HepG2 (cell line): ENCODE measurements at regions not wholly inside any gene's neighbourhood (a gene's known extent, or its start where the extent isn't known, plus 50 kb on each side); places are given as distances from the start of the nearest gene placed in this dataset.
"Not testable (repeated sequence)": the region's sequence is repeated elsewhere in the genome, so short reads cannot be mapped to it uniquely, and the experiment has no call there.

Experiments
- ATAC-seq: fragments of 200-7000 bp; cut with Tn5 transposase; 3 replicates; pipeline ENCODE4 v1.9.1; 2020; ENCODE audit warnings: mild to moderate bottlenecking, moderate library complexity
- BruUV-seq: library from RNA; stranded (reverse); fragments of 400-500 nt; replicated peaks from 2 replicates; lab custom pipeline; 2021; lab: Mats Ljungman, UMichigan
- CTCF ChIA-PET: fragments of 300-600 bp; formaldehyde crosslinking; extraction: SDS; loops from one replicate; lab custom pipeline; 2021; ENCODE audit warnings: low total read pairs, inconsistent platforms, low intra/inter-chr PET ratio; lab: Yijun Ruan, JAX
- POLR2A ChIA-PET: fragments of 350-600 bp; sonication (Branson Sonifier 250); formaldehyde crosslinking; loops from one replicate; lab custom pipeline; 2020; ENCODE audit warnings: antibody characterized with exemption, inconsistent platforms; lab: Yijun Ruan, JAX
- DNase-seq: peaks from one replicate; pipeline ENCODE4 v3.0.0-alpha.2; 2015; ENCODE audit warnings: low spot score
- FAIRE-seq: peaks from 3 replicates; lab custom pipeline; 2011; peaks lifted over from hg19 to GRCh38; lab: Jason Lieb, UNC
- H2AFZ ChIP-seq: one replicate; pipeline ENCODE4 v1.6.1; 2011; ENCODE audit warnings: low read length, inconsistent platforms
- H3K27ac ChIP-seq: fragments of 300-600 bp; 3 replicates; pipeline ENCODE4 v1.8.0; 2011; ENCODE audit warnings: mixed run types, mild to moderate bottlenecking, mixed read lengths, low read length, inconsistent platforms; ENCODE audit not compliant: insufficient read depth; ENCODE audit errors: extremely low read length
- H3K27me3 ChIP-seq, 2 experiments: fragments of 200-600 bp in 1 of 2; 2 replicates in 1 of 2; 3 replicates in 1 of 2; pipeline versions ENCODE4 v1.6.0 to v1.8.0; 2011; ENCODE audit warnings: low read length in 2 of 2, mild to moderate bottlenecking in 2 of 2, moderate library complexity in 2 of 2, inconsistent platforms in 1 of 2; ENCODE audit not compliant: insufficient read depth in 2 of 2, control insufficient read depth in 1 of 2
- H3K36me3 ChIP-seq, 2 experiments: fragments of 200-600 bp in 1 of 2; replicated peaks in 1 of 2; 2 replicates in 1 of 2; 3 replicates in 1 of 2; pipeline versions ENCODE4 v1.5.1 to v1.8.0; 2011; ENCODE audit warnings: low read length in 2 of 2, inconsistent platforms in 1 of 2; ENCODE audit not compliant: insufficient read depth in 2 of 2, control insufficient read depth in 1 of 2
- H3K4me1 ChIP-seq: 2 replicates; pipeline ENCODE4 v1.5.1; 2012; ENCODE audit warnings: low read length, inconsistent platforms; ENCODE audit not compliant: insufficient read depth
- H3K4me2 ChIP-seq: 2 replicates; pipeline ENCODE4 v1.6.0; 2011; ENCODE audit warnings: low read depth, low read length, inconsistent platforms
- H3K4me3 ChIP-seq, 3 experiments: fragments of 200-600 bp in 1 of 3; sonication (generic), shearing (Covaris generic) in 1 of 3; replicated peaks in 1 of 3; 2 replicates each; pipeline ENCODE4 v1.5.1; 2011 to 2016; ENCODE audit warnings: low read length in 3 of 3, inconsistent platforms in 2 of 3, low read depth in 2 of 3, mild to moderate bottlenecking in 2 of 3, control low read depth in 1 of 3, mixed read lengths in 1 of 3; ENCODE audit not compliant: insufficient read depth in 1 of 3
- H3K79me2 ChIP-seq: one replicate; pipeline ENCODE4 v1.6.1; 2011; ENCODE audit warnings: low read length, inconsistent platforms; ENCODE audit not compliant: insufficient read depth
- H3K9ac ChIP-seq: 2 replicates; pipeline ENCODE4 v1.6.0; 2011; ENCODE audit warnings: mild to moderate bottlenecking, low read depth, low read length, inconsistent platforms; ENCODE audit not compliant: insufficient read depth
- H3K9me3 ChIP-seq: 2 replicates; pipeline ENCODE4 v1.5.1; 2012; ENCODE audit warnings: mild to moderate bottlenecking, low read length
- H4K20me1 ChIP-seq: 2 replicates; pipeline ENCODE4 v1.6.0; 2011; ENCODE audit warnings: inconsistent platforms, mild to moderate bottlenecking, low read length, moderate library complexity; ENCODE audit not compliant: insufficient read depth
- WGBS: methylation state at CpG from one replicate; pipeline ENCODE4 v1.1.6; 2017; ENCODE audit warnings: low lambda C conversion rate; 5-methylcytosine and 5-hydroxymethylcytosine counted together
- in situ Hi-C: cut with HindIII; loops from 2 replicates; pipeline ENCODE4 v1.10.0; 2017; ENCODE audit warnings: low pct_unique_long_range_greater_than_20kb; ENCODE audit not compliant: extremely low pct_ligation_motif_present
- intact Hi-C: fragments of 100-400 bp; cut with micrococcal nuclease; formaldehyde crosslinking; loops from one replicate; pipeline ENCODE4 v1.10.0; 2022; ENCODE audit not compliant: unreplicated experiment

GRCh38 chr9:41652800-41653199 lies 463.7 kb upstream of the ZNG1F start:
- CTCF ChIA-PET, in situ Hi-C loops, BruUV-seq, DNase-seq, H2AFZ ChIP-seq, H3K4me1 ChIP-seq, H3K9ac ChIP-seq, H3K9me3 ChIP-seq, H3K27ac ChIP-seq, H4K20me1 ChIP-seq, ATAC-seq, H3K4me3 ChIP-seq, H3K27me3 ChIP-seq, intact Hi-C loops, FAIRE-seq, H3K36me3 ChIP-seq, H3K4me2 ChIP-seq, H3K79me2 ChIP-seq, POLR2A ChIA-PET: not testable (repeated sequence)
- WGBS, result 88% methylated on average over 17 of the region's 17 CpGs

- CTCF ChIA-PET, result not testable (repeated sequence)
Observed at GRCh38 chr9:41652100-41652713, 463.1 kb upstream of the ZNG1F start.

GRCh38 chr9:41650086-41650485 lies 461.0 kb upstream of the ZNG1F start:
- H3K36me3 ChIP-seq, H3K9me3 ChIP-seq, BruUV-seq, H4K20me1 ChIP-seq, intact Hi-C loops, H3K4me3 ChIP-seq, H3K4me1 ChIP-seq, CTCF ChIA-PET, H3K9ac ChIP-seq, H3K79me2 ChIP-seq, ATAC-seq, in situ Hi-C loops, H2AFZ ChIP-seq, H3K4me2 ChIP-seq, H3K27me3 ChIP-seq, DNase-seq, FAIRE-seq, H3K27ac ChIP-seq, POLR2A ChIA-PET: not testable (repeated sequence)
- 0% methylated on average over 5 of the region's 5 CpGs for WGBS

More at GRCh38 chr9:41652100-41652713, 463.1 kb upstream of the ZNG1F start:
- in situ Hi-C loops, intact Hi-C loops, H4K20me1 ChIP-seq, H3K4me1 ChIP-seq, BruUV-seq, H3K27ac ChIP-seq, H3K27me3 ChIP-seq, FAIRE-seq, H3K4me2 ChIP-seq, POLR2A ChIA-PET, H3K36me3 ChIP-seq, H3K9ac ChIP-seq, DNase-seq, H3K9me3 ChIP-seq, H3K79me2 ChIP-seq, ATAC-seq, H2AFZ ChIP-seq, H3K4me3 ChIP-seq: not testable (repeated sequence)
- 78% methylated on average over 21 of the region's 29 CpGs for WGBS

- in situ Hi-C loops, intact Hi-C loops, H3K9ac ChIP-seq: not testable (repeated sequence)
Observed at GRCh38 chr9:41648564-41648963, 459.4 kb upstream of the ZNG1F start.

More at GRCh38 chr9:41648564-41648963, 459.4 kb upstream of the ZNG1F start:
- CTCF ChIA-PET, H3K4me1 ChIP-seq, H3K79me2 ChIP-seq, ATAC-seq, FAIRE-seq, DNase-seq, H3K9me3 ChIP-seq, H3K27ac ChIP-seq, BruUV-seq, H3K4me3 ChIP-seq, H3K4me2 ChIP-seq, H4K20me1 ChIP-seq, POLR2A ChIA-PET, H3K27me3 ChIP-seq, H3K36me3 ChIP-seq, H2AFZ ChIP-seq: not testable (repeated sequence)
- no CpG with 5 or more reads among the region's 19 CpGs for WGBS
